ENCODE measurements at regions not wholly inside any gene's neighbourhood (a gene's known extent, or its start where the extent isn't known, plus 50 kb on each side); places are given as distances from the start of the nearest gene placed in this dataset.

DNA sequence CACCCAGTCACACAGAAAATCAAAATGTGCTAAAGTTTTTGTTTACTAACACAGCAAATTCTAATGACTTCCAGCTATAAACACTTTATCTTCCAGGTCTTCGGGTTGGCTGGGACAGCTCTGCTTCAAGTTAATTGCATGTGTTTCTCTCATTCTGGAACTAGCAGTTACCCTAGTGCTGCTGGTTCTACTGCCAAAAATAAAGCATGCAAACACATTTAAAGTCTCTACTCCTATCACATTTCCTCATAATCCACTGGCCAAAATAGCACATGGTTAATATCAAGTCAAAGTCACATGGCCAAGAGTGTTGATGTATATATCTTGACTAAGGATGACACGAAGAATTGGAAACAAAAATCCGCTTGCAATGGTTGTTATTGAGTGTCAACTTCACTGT, 973.1 kb upstream of the ADGRL2 start:
- Histone ChIP-seq H3K4me3 (ENCODE audit: low read depth, low read length) (no peak overlapping the region), H3K36me3 (ENCODE audit: control insufficient read depth, insufficient read depth, low read length) (no peaks in the 10 kb centered on the region), H3K9ac (ENCODE audit: low read depth, low read length) (no peak overlapping the region), H3K27me3 (ENCODE audit: control insufficient read depth, insufficient read depth, low read length) (no peaks in the 10 kb centered on the region), H3K4me1 (ENCODE audit: control insufficient read depth, insufficient read depth, low read length) (no peaks in the 10 kb centered on the region), H3K9me3 (ENCODE audit: control insufficient read depth, insufficient read depth, low read length) (no peaks in the 10 kb centered on the region)

DNA sequence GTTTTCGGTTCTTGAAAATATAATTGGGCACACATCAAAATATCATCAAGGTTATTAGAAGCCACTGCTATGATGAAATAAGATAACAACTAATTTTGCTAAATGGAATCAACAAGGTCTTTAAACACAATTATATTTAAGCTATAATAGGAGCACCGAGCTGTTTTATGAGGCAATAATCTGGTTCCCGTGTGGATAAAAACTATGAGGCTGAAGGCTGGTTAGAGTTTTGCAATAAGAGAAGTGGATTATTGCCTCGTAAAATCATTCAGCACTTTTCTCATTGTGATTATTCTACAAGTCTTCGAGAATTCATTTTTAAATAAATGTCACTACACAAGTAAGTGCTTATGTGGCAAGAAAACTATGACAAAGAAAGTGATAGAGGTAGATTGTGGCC, 975.7 kb upstream of the ADGRL2 start:
- no peaks in the 10 kb centered on the region for H3K36me3 ChIP-seq (ENCODE audit: control insufficient read depth, insufficient read depth, low read length)
- no peak overlapping the region for H3K9ac ChIP-seq (ENCODE audit: low read depth, low read length)
- H3K4me1 ChIP-seq (ENCODE audit: control insufficient read depth, insufficient read depth, low read length), result no peaks in the 10 kb centered on the region
- no peaks in the 10 kb centered on the region for H3K27me3 ChIP-seq (ENCODE audit: control insufficient read depth, insufficient read depth, low read length)
- H3K4me3 ChIP-seq (ENCODE audit: low read depth, low read length), result no peak overlapping the region
- H3K9me3 ChIP-seq (ENCODE audit: control insufficient read depth, insufficient read depth, low read length), result no peaks in the 10 kb centered on the region

DNA sequence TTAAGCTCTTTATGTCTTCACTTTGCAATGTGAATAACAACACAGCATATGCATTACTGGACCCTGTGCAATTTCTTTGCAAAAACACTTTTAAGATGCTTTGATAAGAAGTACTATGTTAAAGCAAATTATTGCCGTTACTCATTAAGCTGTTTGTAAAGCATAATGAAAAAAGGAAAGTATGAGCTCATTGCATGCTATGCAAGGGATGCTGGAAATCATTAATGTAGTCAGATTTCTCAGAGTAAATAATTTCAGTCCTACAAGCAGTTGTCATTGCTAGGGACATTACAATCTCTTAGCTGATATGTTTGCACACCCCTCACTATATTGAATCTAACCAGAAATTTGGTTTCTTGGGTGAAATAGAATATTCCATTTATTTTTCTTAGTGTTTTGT, 982.5 kb upstream of the ADGRL2 start:
- no peaks in the 10 kb centered on the region for H3K36me3 ChIP-seq (ENCODE audit: control insufficient read depth, insufficient read depth, low read length)
- H3K27me3 ChIP-seq (ENCODE audit: control insufficient read depth, insufficient read depth, low read length), result no peaks in the 10 kb centered on the region
- H3K4me1 ChIP-seq (ENCODE audit: control insufficient read depth, insufficient read depth, low read length), result no peaks in the 10 kb centered on the region
- H3K9me3 ChIP-seq (ENCODE audit: control insufficient read depth, insufficient read depth, low read length), result no peaks in the 10 kb centered on the region
- no peak overlapping the region for H3K9ac ChIP-seq (ENCODE audit: low read depth, low read length)
- no peak overlapping the region for H3K4me3 ChIP-seq (ENCODE audit: low read depth, low read length)

GRCh38 chr1:80807981-80808380, 992.8 kb upstream of the ADGRL2 start:
- no peaks in the 10 kb centered on the region for H3K4me1 ChIP-seq (ENCODE audit: control insufficient read depth, insufficient read depth, low read length)
- no peaks in the 10 kb centered on the region for H3K9me3 ChIP-seq (ENCODE audit: control insufficient read depth, insufficient read depth, low read length)
- H3K36me3 ChIP-seq (ENCODE audit: control insufficient read depth, insufficient read depth, low read length), result no peaks in the 10 kb centered on the region
- H3K4me3 ChIP-seq (ENCODE audit: low read depth, low read length), result no peak overlapping the region
- no peaks in the 10 kb centered on the region for H3K27me3 ChIP-seq (ENCODE audit: control insufficient read depth, insufficient read depth, low read length)
- H3K9ac ChIP-seq (ENCODE audit: low read depth, low read length), result no peak overlapping the region

DNA sequence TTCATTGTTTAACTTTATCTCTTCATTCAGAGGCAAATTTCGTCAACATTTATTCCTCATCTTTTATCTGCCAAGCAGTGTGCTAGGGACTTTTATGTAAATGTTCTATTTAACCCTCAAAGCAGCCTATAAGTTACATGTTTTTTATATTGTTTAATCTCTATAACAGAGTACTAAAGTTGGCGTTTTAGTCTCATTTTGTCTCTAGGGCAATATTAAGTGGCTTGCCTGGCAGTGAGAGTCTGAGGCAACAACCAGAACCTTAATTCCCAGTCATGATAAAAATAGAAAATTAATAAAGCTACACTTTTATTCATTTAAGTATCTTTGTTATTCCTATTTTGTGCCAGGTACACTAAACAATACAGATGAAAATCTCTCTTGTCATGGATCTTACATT, 994.3 kb upstream of the ADGRL2 start:
- Histone ChIP-seq H3K4me3 (ENCODE audit: low read depth, low read length) (no peak overlapping the region), H3K4me1 (ENCODE audit: control insufficient read depth, insufficient read depth, low read length) (no peaks in the 10 kb centered on the region), H3K9me3 (ENCODE audit: control insufficient read depth, insufficient read depth, low read length) (no peaks in the 10 kb centered on the region), H3K36me3 (ENCODE audit: control insufficient read depth, insufficient read depth, low read length) (no peaks in the 10 kb centered on the region), H3K9ac (ENCODE audit: low read depth, low read length) (no peak overlapping the region), H3K27me3 (ENCODE audit: control insufficient read depth, insufficient read depth, low read length) (no peaks in the 10 kb centered on the region)

DNA sequence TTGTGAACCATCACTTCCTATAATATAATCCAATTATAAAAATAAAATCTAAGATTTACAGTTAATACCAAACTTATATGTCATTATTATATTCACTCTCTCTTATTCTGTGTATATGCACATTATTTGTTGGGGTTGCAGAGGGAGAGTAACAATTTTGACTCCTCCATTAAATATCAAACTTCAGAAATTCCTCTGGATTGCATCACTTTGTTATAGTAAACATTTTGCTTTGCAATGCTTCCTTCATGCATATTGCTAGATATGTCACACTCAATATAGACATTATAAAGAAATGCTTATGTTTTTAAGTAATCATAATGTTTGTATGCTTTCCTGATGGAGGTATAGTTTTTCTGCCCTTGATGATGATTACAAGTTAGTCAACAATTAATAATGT, 999.0 kb upstream of the ADGRL2 start:
- Histone ChIP-seq H3K36me3 (ENCODE audit: control insufficient read depth, insufficient read depth, low read length) (no peaks in the 10 kb centered on the region), H3K9ac (ENCODE audit: low read depth, low read length) (no peak overlapping the region), H3K4me1 (ENCODE audit: control insufficient read depth, insufficient read depth, low read length) (no peaks in the 10 kb centered on the region), H3K9me3 (ENCODE audit: control insufficient read depth, insufficient read depth, low read length) (no peaks in the 10 kb centered on the region), H3K27me3 (ENCODE audit: control insufficient read depth, insufficient read depth, low read length) (no peaks in the 10 kb centered on the region), H3K4me3 (ENCODE audit: low read depth, low read length) (no peak overlapping the region)

GRCh38 chr1:80799457-80799856, 1001.3 kb upstream of the ADGRL2 start:
- Histone ChIP-seq H3K4me1 (ENCODE audit: control insufficient read depth, insufficient read depth, low read length) (no peaks in the 10 kb centered on the region), H3K4me3 (ENCODE audit: low read depth, low read length) (no peak overlapping the region), H3K9ac (ENCODE audit: low read depth, low read length) (no peak overlapping the region), H3K9me3 (ENCODE audit: control insufficient read depth, insufficient read depth, low read length) (no peaks in the 10 kb centered on the region), H3K36me3 (ENCODE audit: control insufficient read depth, insufficient read depth, low read length) (no peaks in the 10 kb centered on the region), H3K27me3 (ENCODE audit: control insufficient read depth, insufficient read depth, low read length) (no peaks in the 10 kb centered on the region)

- H3K4me1 ChIP-seq (ENCODE audit: control insufficient read depth, insufficient read depth, low read length), result no peaks in the 10 kb centered on the region
- no peak overlapping the region for H3K9ac ChIP-seq (ENCODE audit: low read depth, low read length)
- H3K27me3 ChIP-seq (ENCODE audit: control insufficient read depth, insufficient read depth, low read length), result no peaks in the 10 kb centered on the region
- H3K9me3 ChIP-seq (ENCODE audit: control insufficient read depth, insufficient read depth, low read length), result no peaks in the 10 kb centered on the region
- no peak overlapping the region for H3K4me3 ChIP-seq (ENCODE audit: low read depth, low read length)
- H3K36me3 ChIP-seq (ENCODE audit: control insufficient read depth, insufficient read depth, low read length), result no peaks in the 10 kb centered on the region
These were observed 1021.5 kb upstream of the ADGRL2 start for GRCh38 chr1:80779275-80779674.

- H3K9me3 ChIP-seq (ENCODE audit: control insufficient read depth, insufficient read depth, low read length), result no peaks in the 10 kb centered on the region
- no peak overlapping the region for H3K9ac ChIP-seq (ENCODE audit: low read depth, low read length)
- H3K4me1 ChIP-seq (ENCODE audit: control insufficient read depth, insufficient read depth, low read length), result no peaks in the 10 kb centered on the region
- no peak overlapping the region for H3K4me3 ChIP-seq (ENCODE audit: low read depth, low read length)
- no peaks in the 10 kb centered on the region for H3K27me3 ChIP-seq (ENCODE audit: control insufficient read depth, insufficient read depth, low read length)
- no peaks in the 10 kb centered on the region for H3K36me3 ChIP-seq (ENCODE audit: control insufficient read depth, insufficient read depth, low read length)
These were observed 1022.5 kb upstream of the ADGRL2 start for GRCh38 chr1:80778094-80778840.

DNA sequence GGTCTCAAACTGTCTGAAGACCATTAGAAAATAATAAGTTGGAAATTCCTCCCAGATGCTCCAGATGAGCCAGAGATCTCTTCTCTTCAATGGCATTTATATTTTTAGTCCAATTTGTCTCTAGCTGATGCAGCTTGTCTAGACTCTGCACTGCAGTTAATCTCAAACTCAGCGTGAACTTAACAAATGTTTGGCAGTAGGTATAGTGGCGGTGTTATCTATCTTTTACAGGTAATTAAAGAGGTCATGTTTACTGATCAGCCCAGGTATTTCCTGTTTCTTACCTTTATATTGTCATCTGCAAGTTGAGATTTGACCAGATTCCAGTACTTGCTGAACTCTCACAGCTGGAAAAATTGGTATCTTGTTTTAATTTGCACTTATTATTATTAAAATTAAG, 1024.5 kb upstream of the ADGRL2 start:
- Histone ChIP-seq H3K27me3 (ENCODE audit: control insufficient read depth, insufficient read depth, low read length) (no peaks in the 10 kb centered on the region), H3K36me3 (ENCODE audit: control insufficient read depth, insufficient read depth, low read length) (no peaks in the 10 kb centered on the region), H3K9ac (ENCODE audit: low read depth, low read length) (no peak overlapping the region), H3K9me3 (ENCODE audit: control insufficient read depth, insufficient read depth, low read length) (no peaks in the 10 kb centered on the region), H3K4me1 (ENCODE audit: control insufficient read depth, insufficient read depth, low read length) (no peaks in the 10 kb centered on the region), H3K4me3 (ENCODE audit: low read depth, low read length) (no peak overlapping the region)

GRCh38 chr1:80769208-80769750, 1031.5 kb upstream of the ADGRL2 start:
- no peaks in the 10 kb centered on the region for H3K4me1 ChIP-seq (ENCODE audit: control insufficient read depth, insufficient read depth, low read length)
- no peaks in the 10 kb centered on the region for H3K36me3 ChIP-seq (ENCODE audit: control insufficient read depth, insufficient read depth, low read length)
- H3K9ac ChIP-seq (ENCODE audit: low read depth, low read length), result no peak overlapping the region
- H3K27me3 ChIP-seq (ENCODE audit: control insufficient read depth, insufficient read depth, low read length), result no peaks in the 10 kb centered on the region
- H3K4me3 ChIP-seq (ENCODE audit: low read depth, low read length), result no peak overlapping the region
- H3K9me3 ChIP-seq (ENCODE audit: control insufficient read depth, insufficient read depth, low read length), result no peaks in the 10 kb centered on the region

DNA sequence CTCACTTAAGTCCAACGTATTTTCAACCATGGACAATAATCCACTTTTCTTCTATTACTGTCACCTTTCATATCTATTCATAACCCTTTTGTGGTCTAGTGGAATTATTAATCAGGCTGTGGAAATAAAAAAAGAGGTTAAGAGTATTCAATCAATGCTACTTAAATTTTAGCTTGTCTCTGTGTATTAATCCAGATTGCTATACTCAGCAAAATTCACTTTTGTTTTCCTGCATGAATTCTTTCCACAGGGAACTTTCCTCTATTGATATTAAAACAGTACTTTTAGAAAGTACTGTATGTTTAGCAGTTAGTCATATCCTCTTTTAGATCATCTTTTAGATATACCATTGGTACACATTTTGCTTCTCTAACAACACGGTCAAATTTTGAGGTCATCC, 1033.0 kb upstream of the ADGRL2 start:
- H3K9ac ChIP-seq (ENCODE audit: low read depth, low read length), result no peak overlapping the region
- no peaks in the 10 kb centered on the region for H3K27me3 ChIP-seq (ENCODE audit: control insufficient read depth, insufficient read depth, low read length)
- H3K9me3 ChIP-seq (ENCODE audit: control insufficient read depth, insufficient read depth, low read length), result no peaks in the 10 kb centered on the region
- H3K4me1 ChIP-seq (ENCODE audit: control insufficient read depth, insufficient read depth, low read length), result no peaks in the 10 kb centered on the region
- no peak overlapping the region for H3K4me3 ChIP-seq (ENCODE audit: low read depth, low read length)
- H3K36me3 ChIP-seq (ENCODE audit: control insufficient read depth, insufficient read depth, low read length), result no peaks in the 10 kb centered on the region

All from iPS-15b (cell line).